GM12878 (cell line): ENCODE measurements at regions not wholly inside any gene's neighbourhood (a gene's known extent, or its start where the extent isn't known, plus 50 kb on each side); places are given as distances from the start of the nearest gene placed in this dataset.

ENCODE experiments used
- ATAC-seq: fragments of 200-7000 bp; cut with Tn5 transposase; 3 replicates; pipeline ENCODE4 v1.9.1; 2020; ENCODE audit warnings: mild to moderate bottlenecking, moderate library complexity
- BruUV-seq: library from RNA; stranded (reverse); fragments of 400-500 nt; replicated peaks from 2 replicates; lab custom pipeline; 2021; lab: Mats Ljungman, UMichigan
- CTCF ChIA-PET: fragments of 300-600 bp; sonication (Branson Sonifier 250); formaldehyde crosslinking; extraction: SDS; loops from one replicate; lab custom pipeline; 2021; ENCODE audit warnings: inconsistent platforms; lab: Yijun Ruan, JAX
- POLR2A ChIA-PET: fragments of 350-600 bp; formaldehyde crosslinking; extraction: SDS; loops from one replicate; lab custom pipeline; 2021; ENCODE audit warnings: inconsistent platforms; lab: Charles Lee
- RAD21 ChIA-PET: fragments of 300-600 bp; sonication (Branson Sonifier 250); formaldehyde crosslinking; loops from one replicate; lab custom pipeline; 2023; ENCODE audit warnings: antibody characterized with exemption; ENCODE audit not compliant: unreplicated experiment; lab: Charles Lee
- SMC1A ChIA-PET: fragments of 300-600 bp; sonication (Branson Sonifier 250); formaldehyde crosslinking; loops from one replicate; lab custom pipeline; 2023; ENCODE audit not compliant: unreplicated experiment, uncharacterized antibody; lab: Charles Lee
- DNase-seq: peaks from one replicate; pipeline ENCODE4 v3.0.0-alpha.2; 2011; ENCODE audit warnings: low read depth, low spot score
- FAIRE-seq: peaks from 3 replicates; lab custom pipeline; 2011; peaks lifted over from hg19 to GRCh38; lab: Jason Lieb, UNC
- H2AFZ ChIP-seq: 2 replicates; pipeline ENCODE4 v1.6.0; 2011; ENCODE audit warnings: low read depth, low read length, control low read depth; ENCODE audit not compliant: control insufficient read depth
- H3K27ac ChIP-seq: 2 replicates; pipeline ENCODE4 v1.5.1; 2011; ENCODE audit warnings: control low read depth; ENCODE audit not compliant: control insufficient read depth, insufficient read depth
- H3K27me3 ChIP-seq, 2 experiments: replicated peaks in 1 of 2; 2 replicates each; pipeline versions ENCODE4 v1.6.0 to v1.6.1; 2011; ENCODE audit warnings: low read length in 1 of 2; ENCODE audit not compliant: control insufficient read depth in 2 of 2, insufficient read depth in 2 of 2
- H3K36me3 ChIP-seq, 2 experiments: 2 replicates each; pipeline ENCODE4 v1.5.1; 2011; ENCODE audit warnings: low read length in 1 of 2; ENCODE audit not compliant: control insufficient read depth in 2 of 2, insufficient read depth in 2 of 2
- H3K4me1 ChIP-seq: 2 replicates; pipeline ENCODE4 v1.6.1; 2011; ENCODE audit warnings: mild to moderate bottlenecking, low read length, moderate library complexity, mixed read lengths; ENCODE audit not compliant: control insufficient read depth, insufficient read depth
- H3K4me2 ChIP-seq: 2 replicates; pipeline ENCODE4 v1.6.0; 2011; ENCODE audit warnings: control low read depth; ENCODE audit not compliant: control insufficient read depth, insufficient read depth
- H3K4me3 ChIP-seq: fragments of 200-600 bp; sonication (generic); 2 replicates; pipeline ENCODE4 v1.5.1; 2016
- H3K79me2 ChIP-seq: 2 replicates; pipeline ENCODE4 v1.6.0; 2011; ENCODE audit warnings: low read length; ENCODE audit not compliant: control insufficient read depth, insufficient read depth
- H3K9ac ChIP-seq: 2 replicates; pipeline ENCODE4 v1.8.0; 2011; ENCODE audit warnings: low read length, control low read depth, mixed read lengths; ENCODE audit not compliant: control insufficient read depth, insufficient read depth
- H3K9me3 ChIP-seq: replicated peaks from 3 replicates; pipeline ENCODE4 v1.5.1; 2011; ENCODE audit warnings: mild to moderate bottlenecking, low read length; ENCODE audit not compliant: control insufficient read depth, insufficient read depth
- H4K20me1 ChIP-seq: 2 replicates; pipeline ENCODE4 v1.6.0; 2011; ENCODE audit not compliant: control insufficient read depth, insufficient read depth
- BACH1 ChIP-seq: fragments of 450-650 bp; IDR thresholded peaks from 2 replicates; pipeline ENCODE4 v1.6.1; 2017; ENCODE audit warnings: mild to moderate bottlenecking, borderline replicate concordance
- EP300 ChIP-seq, 2 experiments: fragments of 150-350 bp in 1 of 2; IDR thresholded peaks; 2 replicates each; pipeline ENCODE4 v1.6.1; 2011 to 2012; ENCODE audit warnings: low read depth in 2 of 2, low read length in 2 of 2, borderline replicate concordance in 1 of 2, improper control_type of control experiment in 1 of 2, inconsistent platforms in 1 of 2; ENCODE audit not compliant: control insufficient read depth in 1 of 2
- FOXM1 ChIP-seq: IDR thresholded peaks from 2 replicates; pipeline ENCODE4 v1.6.1; 2012; ENCODE audit warnings: low read depth, mild to moderate bottlenecking, inconsistent platforms, low read length, moderate library complexity
- JUND ChIP-seq: IDR thresholded peaks from 2 replicates; pipeline ENCODE4 v1.6.1; 2012; ENCODE audit warnings: low read depth, mild to moderate bottlenecking, low read length, improper control_type of control experiment, moderate library complexity
- PAX5 ChIP-seq: IDR thresholded peaks from 2 replicates; pipeline ENCODE4 v1.6.1; 2011; ENCODE audit warnings: low read depth, low read length, borderline replicate concordance
- PKNOX1 ChIP-seq: fragments of 450-650 bp; IDR thresholded peaks from 2 replicates; pipeline ENCODE4 v1.6.1; 2016; ENCODE audit warnings: mild to moderate bottlenecking
- RUNX3 ChIP-seq: IDR thresholded peaks from 2 replicates; pipeline ENCODE4 v1.6.1; 2012; ENCODE audit warnings: low read length, inconsistent platforms
- SP1 ChIP-seq: IDR thresholded peaks from one replicate; pipeline ENCODE4 v1.6.1; 2011; ENCODE audit warnings: low read depth, low read length
- SRF ChIP-seq, 2 experiments: IDR thresholded peaks; 2 replicates each; pipeline ENCODE4 v1.6.1; 2011; ENCODE audit warnings: low read depth in 2 of 2, low read length in 2 of 2, mild to moderate bottlenecking in 1 of 2, moderate library complexity in 1 of 2
- WGBS: methylation state at CpG from one replicate; pipeline ENCODE4 v1.1.6; 2016; ENCODE audit warnings: low lambda C conversion rate; ENCODE audit not compliant: insufficient replicate concordance, insufficient coverage; ENCODE audit errors: missing lambda C conversion rate; 5-methylcytosine and 5-hydroxymethylcytosine counted together
- in situ Hi-C: fragments of 300-500 bp; cut with MboI; formaldehyde crosslinking; loops from 9 replicates; pipeline ENCODE4 v1.14.3; 2018; ENCODE audit warnings: mixed read lengths
- intact Hi-C: fragments of 100-400 bp; cut with micrococcal nuclease; formaldehyde crosslinking; loops from one replicate; pipeline ENCODE4 v1.14.2; 2022; ENCODE audit not compliant: unreplicated experiment
- TF ChIP-seq, protein P1 (sequence below): fragments of 450-650 bp; IDR thresholded peaks from 2 replicates; pipeline ENCODE4 v1.6.1; 2017; ENCODE audit warnings: mild to moderate bottlenecking, moderate library complexity

GRCh38 chr1:94677714-94678113, 136.2 kb upstream of the F3 start:
- CTCF ChIA-PET, result no interaction called here
- H3K27ac ChIP-seq, result no peak overlapping the region
- no peak overlapping the region for H2AFZ ChIP-seq
- no peaks in the 10 kb centered on the region for H3K36me3 ChIP-seq
- RAD21 ChIA-PET, result no interaction called here
- BruUV-seq, result no TSS peak
- 29% methylated on average over 7 of the region's 7 CpGs for WGBS
- in situ Hi-C loops, result no loop called here
- POLR2A ChIA-PET, result no interaction called here
- no peaks in the 10 kb centered on the region for H3K79me2 ChIP-seq
- SMC1A ChIA-PET, result no interaction called here
- no peaks in the 10 kb centered on the region; a peak in 1 of 4 replicates for H3K27me3 ChIP-seq
- H3K9me3 ChIP-seq, result no peaks in the 10 kb centered on the region
- DNase-seq (no peak), FAIRE-seq (no peak)
- no peaks in the 10 kb centered on the region for H3K4me1 ChIP-seq
- H3K9ac ChIP-seq, result no peak overlapping the region
- H3K4me2 ChIP-seq, result no peak overlapping the region
- H4K20me1 ChIP-seq, result no peaks in the 10 kb centered on the region
- no peak overlapping the region for H3K4me3 ChIP-seq
- TF ChIP-seq JUND (no peak), RUNX3 (no peak), SRF (IDR thresholded peaks at IDR 0.05; ENCODE audit: low read depth in 2 of 2, low read length in 2 of 2) (no peak), FOXM1 (no peak), PKNOX1 (no peak), PAX5 (no peak), SP1 (no peak), BACH1 (no peak), EP300 (IDR thresholded peaks at IDR 0.05; ENCODE audit: borderline replicate concordance in 1 of 2, control insufficient read depth in 1 of 2, low read depth in 2 of 2, low read length in 2 of 2) (no peak)
- TF ChIP-seq, protein P1, sequence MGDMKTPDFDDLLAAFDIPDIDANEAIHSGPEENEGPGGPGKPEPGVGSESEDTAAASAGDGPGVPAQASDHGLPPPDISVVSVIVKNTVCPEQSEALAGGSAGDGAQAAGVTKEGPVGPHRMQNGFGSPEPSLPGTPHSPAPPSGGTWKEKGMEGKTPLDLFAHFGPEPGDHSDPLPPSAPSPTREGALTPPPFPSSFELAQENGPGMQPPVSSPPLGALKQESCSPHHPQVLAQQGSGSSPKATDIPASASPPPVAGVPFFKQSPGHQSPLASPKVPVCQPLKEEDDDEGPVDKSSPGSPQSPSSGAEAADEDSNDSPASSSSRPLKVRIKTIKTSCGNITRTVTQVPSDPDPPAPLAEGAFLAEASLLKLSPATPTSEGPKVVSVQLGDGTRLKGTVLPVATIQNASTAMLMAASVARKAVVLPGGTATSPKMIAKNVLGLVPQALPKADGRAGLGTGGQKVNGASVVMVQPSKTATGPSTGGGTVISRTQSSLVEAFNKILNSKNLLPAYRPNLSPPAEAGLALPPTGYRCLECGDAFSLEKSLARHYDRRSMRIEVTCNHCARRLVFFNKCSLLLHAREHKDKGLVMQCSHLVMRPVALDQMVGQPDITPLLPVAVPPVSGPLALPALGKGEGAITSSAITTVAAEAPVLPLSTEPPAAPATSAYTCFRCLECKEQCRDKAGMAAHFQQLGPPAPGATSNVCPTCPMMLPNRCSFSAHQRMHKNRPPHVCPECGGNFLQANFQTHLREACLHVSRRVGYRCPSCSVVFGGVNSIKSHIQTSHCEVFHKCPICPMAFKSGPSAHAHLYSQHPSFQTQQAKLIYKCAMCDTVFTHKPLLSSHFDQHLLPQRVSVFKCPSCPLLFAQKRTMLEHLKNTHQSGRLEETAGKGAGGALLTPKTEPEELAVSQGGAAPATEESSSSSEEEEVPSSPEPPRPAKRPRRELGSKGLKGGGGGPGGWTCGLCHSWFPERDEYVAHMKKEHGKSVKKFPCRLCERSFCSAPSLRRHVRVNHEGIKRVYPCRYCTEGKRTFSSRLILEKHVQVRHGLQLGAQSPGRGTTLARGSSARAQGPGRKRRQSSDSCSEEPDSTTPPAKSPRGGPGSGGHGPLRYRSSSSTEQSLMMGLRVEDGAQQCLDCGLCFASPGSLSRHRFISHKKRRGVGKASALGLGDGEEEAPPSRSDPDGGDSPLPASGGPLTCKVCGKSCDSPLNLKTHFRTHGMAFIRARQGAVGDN, result no peak
- TF ChIP-seq, all 136 proteins: peak for 0
- ATAC-seq, result no peak
- intact Hi-C loops, result no loop called here
